IPS-18a (cell line): ENCODE measurements at regions not wholly inside any gene's neighbourhood (a gene's known extent, or its start where the extent isn't known, plus 50 kb on each side); places are given as distances from the start of the nearest gene placed in this dataset.
"Not testable (repeated sequence)": the region's sequence is repeated elsewhere in the genome, so short reads cannot be mapped to it uniquely, and the experiment has no call there.

Source experiments
- H3K27ac ChIP-seq: one replicate; pipeline ENCODE4 v1.5.1; 2013; ENCODE audit warnings: low read length
- H3K27me3 ChIP-seq: one replicate; pipeline ENCODE4 v1.6.1; 2013; ENCODE audit warnings: mild to moderate bottlenecking, low read length; ENCODE audit not compliant: control insufficient read depth, insufficient read depth
- H3K36me3 ChIP-seq: one replicate; pipeline ENCODE4 v1.6.1; 2013; ENCODE audit warnings: low read depth, low read length; ENCODE audit not compliant: control insufficient read depth
- H3K4me1 ChIP-seq: one replicate; pipeline ENCODE4 v1.6.1; 2013; ENCODE audit warnings: low read depth, low read length; ENCODE audit not compliant: control insufficient read depth
- H3K4me3 ChIP-seq: one replicate; pipeline ENCODE4 v1.5.1; 2013; ENCODE audit warnings: low read length
- H3K9ac ChIP-seq: one replicate; pipeline ENCODE4 v1.6.1; 2013; ENCODE audit warnings: mild to moderate bottlenecking, low read length, moderate library complexity
- H3K9me3 ChIP-seq: one replicate; pipeline ENCODE4 v1.6.1; 2013; ENCODE audit warnings: low read depth, low read length; ENCODE audit not compliant: control insufficient read depth

DNA sequence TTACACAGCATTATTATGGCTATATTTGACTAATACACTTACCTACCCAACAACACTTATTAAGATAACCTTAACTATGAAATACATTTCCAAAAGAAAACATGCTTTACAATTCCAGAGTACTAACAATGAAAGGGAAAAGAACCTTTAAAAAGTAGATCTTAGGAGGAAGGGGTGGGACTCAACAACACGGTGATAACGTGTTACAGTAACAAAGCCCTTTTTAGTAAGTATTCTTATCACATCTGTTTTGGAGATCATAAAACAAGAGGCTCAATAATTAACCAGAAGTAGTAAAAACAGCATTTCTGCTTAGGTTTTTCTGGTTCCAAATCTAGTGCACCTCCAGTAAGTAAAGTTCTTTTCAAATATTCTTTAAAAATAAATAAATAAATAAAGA lies 202.1 kb upstream of the SLC7A11 start:
- Histone ChIP-seq H3K27me3 (no peaks in the 10 kb centered on the region), H3K9me3 (no peaks in the 10 kb centered on the region), H3K4me3 (no peak overlapping the region), H3K27ac (no peak overlapping the region), H3K36me3 (no peaks in the 10 kb centered on the region), H3K4me1 (no peaks in the 10 kb centered on the region), H3K9ac (no peak overlapping the region)

- no peak overlapping the region for H3K9ac ChIP-seq
- no peaks in the 10 kb centered on the region for H3K36me3 ChIP-seq
- no peaks in the 10 kb centered on the region for H3K4me1 ChIP-seq
- H3K4me3 ChIP-seq, result no peak overlapping the region
- H3K27ac ChIP-seq, result no peak overlapping the region
- H3K27me3 ChIP-seq, result no peaks in the 10 kb centered on the region
- no peaks in the 10 kb centered on the region for H3K9me3 ChIP-seq
Measured at GRCh38 chr4:138439143-138439581, 197.0 kb upstream of the SLC7A11 start.

DNA sequence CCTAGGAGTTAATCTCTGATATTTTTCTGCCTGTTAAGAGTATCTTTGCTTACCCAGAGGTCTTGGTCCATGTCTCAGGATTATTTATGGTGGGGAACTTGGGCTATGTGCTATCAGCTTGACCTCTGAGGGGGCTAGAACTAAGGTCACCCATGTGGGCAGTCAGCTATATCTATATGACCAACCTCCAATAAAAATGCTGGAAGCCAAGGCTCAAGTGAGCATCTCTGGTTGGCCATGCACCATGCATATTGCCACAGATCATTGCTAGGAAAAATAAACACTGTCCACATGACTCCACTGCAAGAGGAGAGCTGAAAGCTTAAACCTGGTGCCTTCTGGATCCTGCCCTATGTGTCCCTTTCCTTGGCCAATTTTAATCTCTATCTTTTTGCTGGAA lies 196.5 kb upstream of the SLC7A11 start:
- Histone ChIP-seq H3K4me3 (no peak overlapping the region), H3K9ac (no peak overlapping the region)

GRCh38 chr4:138437263-138437851 lies 195.2 kb upstream of the SLC7A11 start:
- H3K9me3 ChIP-seq, result no peaks in the 10 kb centered on the region
- H3K27me3 ChIP-seq, result no peaks in the 10 kb centered on the region
- H3K27ac ChIP-seq, result no peak overlapping the region
- H3K4me1 ChIP-seq, result no peaks in the 10 kb centered on the region
- H3K36me3 ChIP-seq, result no peaks in the 10 kb centered on the region
- no peak overlapping the region for H3K4me3 ChIP-seq
- H3K9ac ChIP-seq, result no peak overlapping the region

More for the DNA sequence above, 196.5 kb upstream of the SLC7A11 start:
- H3K4me1 ChIP-seq, result no peaks in the 10 kb centered on the region
- H3K27ac ChIP-seq, result no peak overlapping the region
- H3K36me3 ChIP-seq, result no peaks in the 10 kb centered on the region
- no peaks in the 10 kb centered on the region for H3K27me3 ChIP-seq
- H3K9me3 ChIP-seq, result no peaks in the 10 kb centered on the region

DNA sequence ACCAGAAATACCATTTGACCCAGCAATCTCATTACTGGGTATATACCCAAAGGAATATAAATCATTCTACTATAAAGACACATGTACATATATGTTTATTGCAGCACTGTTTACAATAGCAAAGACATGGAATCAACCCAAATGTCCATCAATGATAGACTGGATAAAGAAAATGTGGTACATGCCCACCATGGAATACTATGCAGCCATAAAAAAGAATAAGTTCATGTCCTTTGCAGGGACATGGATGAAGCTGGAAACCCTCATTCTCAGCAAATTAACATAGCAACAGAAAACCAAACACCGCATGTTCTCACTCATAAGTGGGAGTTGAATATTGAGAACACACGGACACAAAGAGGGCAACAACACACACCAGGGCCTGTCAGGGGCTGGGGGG lies 193.6 kb upstream of the SLC7A11 start:
- not testable (repeated sequence) for H3K9ac ChIP-seq, H3K4me1 ChIP-seq, H3K4me3 ChIP-seq, H3K36me3 ChIP-seq, H3K9me3 ChIP-seq, H3K27me3 ChIP-seq, H3K27ac ChIP-seq

DNA sequence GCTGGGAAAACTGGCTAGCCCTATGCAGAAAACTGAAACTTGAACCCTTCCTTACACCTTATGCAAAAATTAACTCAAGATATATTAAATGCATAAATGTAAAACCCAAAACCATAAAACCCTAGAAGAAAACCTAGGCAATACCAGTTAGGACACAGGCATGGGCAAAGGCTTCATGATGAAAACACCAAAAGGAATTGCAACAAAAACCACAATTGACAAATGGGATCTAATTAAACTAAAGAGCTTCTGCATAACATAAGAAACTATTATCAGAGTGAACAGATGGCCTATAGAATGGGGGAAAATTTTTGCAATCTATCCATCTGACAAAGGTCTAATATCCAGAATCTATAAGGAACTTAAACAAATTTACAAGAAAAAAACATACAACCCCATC lies 192.9 kb upstream of the SLC7A11 start:
- not testable (repeated sequence) for H3K9ac ChIP-seq, H3K27me3 ChIP-seq, H3K36me3 ChIP-seq, H3K27ac ChIP-seq, H3K4me3 ChIP-seq, H3K9me3 ChIP-seq, H3K4me1 ChIP-seq

DNA sequence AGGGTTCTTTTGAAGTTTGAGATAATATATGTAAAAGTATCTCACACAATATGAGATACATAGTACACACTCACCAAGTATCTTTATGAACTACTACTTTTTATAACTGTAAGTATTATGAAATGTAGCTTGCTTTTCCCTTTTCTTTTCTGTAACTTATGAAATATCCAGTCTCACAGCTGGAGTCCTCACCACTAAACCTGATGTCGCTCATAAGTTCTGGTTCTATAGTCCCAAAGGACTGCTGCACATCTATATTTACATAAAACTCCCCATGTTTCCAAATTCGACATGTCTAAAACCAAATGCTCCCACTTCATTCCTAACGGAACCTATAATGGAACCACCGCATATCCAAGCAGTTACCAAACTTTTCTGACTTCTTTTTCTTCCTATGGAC lies 186.5 kb upstream of the SLC7A11 start:
- Histone ChIP-seq H3K9me3 (no peaks in the 10 kb centered on the region), H3K27ac (no peak overlapping the region), H3K36me3 (no peaks in the 10 kb centered on the region), H3K4me3 (no peak overlapping the region), H3K4me1 (no peaks in the 10 kb centered on the region), H3K27me3 (no peaks in the 10 kb centered on the region), H3K9ac (no peak overlapping the region)

GRCh38 chr4:138426786-138427185 lies 184.6 kb upstream of the SLC7A11 start:
- H3K4me1 ChIP-seq, result no peaks in the 10 kb centered on the region
- H3K9ac ChIP-seq, result no peak overlapping the region
- H3K27me3 ChIP-seq, result no peaks in the 10 kb centered on the region

DNA sequence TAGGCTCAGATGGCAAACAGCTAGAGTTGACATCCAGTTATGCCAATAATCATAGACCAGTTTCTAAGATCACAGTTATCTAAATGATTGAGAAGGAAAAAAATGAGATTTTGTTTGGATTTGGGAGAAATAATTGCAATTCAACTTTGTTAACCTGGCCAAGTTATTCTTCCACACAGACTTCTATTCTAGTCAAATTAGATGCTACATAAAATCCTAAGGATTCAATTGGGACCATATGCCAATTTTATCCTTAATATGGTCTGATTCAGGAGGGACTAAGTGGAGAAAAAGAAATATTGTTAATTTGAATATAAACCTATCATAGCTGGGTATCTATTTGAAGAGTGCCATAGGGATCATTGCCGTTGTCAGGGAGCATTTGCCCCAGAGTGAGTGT lies 178.3 kb upstream of the SLC7A11 start:
- no peaks in the 10 kb centered on the region for H3K9me3 ChIP-seq
- no peaks in the 10 kb centered on the region for H3K36me3 ChIP-seq
- H3K9ac ChIP-seq, result no peak overlapping the region
- no peak overlapping the region for H3K27ac ChIP-seq
- H3K27me3 ChIP-seq, result no peaks in the 10 kb centered on the region
- no peak overlapping the region for H3K4me3 ChIP-seq
- H3K4me1 ChIP-seq, result no peaks in the 10 kb centered on the region

More at GRCh38 chr4:138426786-138427185, 184.6 kb upstream of the SLC7A11 start:
- Histone ChIP-seq H3K27ac (no peak overlapping the region), H3K9me3 (no peaks in the 10 kb centered on the region), H3K4me3 (no peak overlapping the region), H3K36me3 (no peaks in the 10 kb centered on the region)

DNA sequence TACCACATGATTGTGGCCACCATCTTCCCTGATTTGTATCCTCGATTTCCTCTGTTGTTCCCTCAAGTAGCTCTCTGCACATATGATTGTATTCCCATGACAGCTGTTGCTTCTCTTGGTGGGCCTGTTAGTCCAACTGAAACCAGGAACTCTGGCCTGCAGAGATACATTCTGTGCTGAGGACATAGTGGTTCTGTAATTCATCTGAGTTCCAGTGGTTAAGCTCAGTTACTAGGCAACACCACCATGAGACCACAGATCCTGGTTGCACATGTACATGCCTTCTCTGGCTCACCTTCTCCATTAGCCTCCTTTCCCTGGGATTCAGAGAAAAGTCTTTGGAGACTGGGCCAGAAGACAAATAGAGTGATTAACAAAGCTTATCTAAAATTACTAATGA lies 172.1 kb upstream of the SLC7A11 start:
- Histone ChIP-seq H3K4me3 (no peak overlapping the region), H3K36me3 (no peaks in the 10 kb centered on the region), H3K9me3 (no peaks in the 10 kb centered on the region), H3K27me3 (no peaks in the 10 kb centered on the region), H3K27ac (no peak overlapping the region), H3K4me1 (no peaks in the 10 kb centered on the region), H3K9ac (no peak overlapping the region)

DNA sequence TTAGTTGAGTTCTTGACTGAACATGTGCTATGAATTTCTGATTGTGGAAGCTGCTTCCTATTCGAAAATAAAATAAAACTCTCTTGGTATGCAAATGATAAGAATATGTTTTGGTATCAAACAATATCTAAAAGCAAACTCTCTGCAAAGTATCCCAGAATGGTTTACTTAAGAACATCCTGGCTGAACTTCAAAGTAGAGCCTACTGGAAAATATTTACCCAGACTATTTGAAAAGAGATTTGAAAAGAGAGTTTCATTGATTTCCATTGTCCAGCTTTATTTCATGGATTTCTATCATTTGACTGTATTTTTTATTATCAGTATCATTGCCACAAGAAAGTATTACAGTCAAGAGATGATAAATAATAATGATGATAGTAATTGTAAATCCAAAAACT lies 171.1 kb upstream of the SLC7A11 start:
- H3K4me1 ChIP-seq, result peaks cover 8% of the 10 kb centered on the region
- H3K9me3 ChIP-seq, result no peaks in the 10 kb centered on the region
- no peak overlapping the region for H3K27ac ChIP-seq
- no peak overlapping the region for H3K9ac ChIP-seq
- H3K36me3 ChIP-seq, result no peaks in the 10 kb centered on the region
- H3K27me3 ChIP-seq, result no peaks in the 10 kb centered on the region
- no peak overlapping the region for H3K4me3 ChIP-seq

- H3K27ac ChIP-seq, result no peak overlapping the region
- H3K4me3 ChIP-seq, result no peak overlapping the region
- H3K9ac ChIP-seq, result no peak overlapping the region
- H3K36me3 ChIP-seq, result no peaks in the 10 kb centered on the region
- H3K4me1 ChIP-seq, result peaks cover 8% of the 10 kb centered on the region
- H3K9me3 ChIP-seq, result no peaks in the 10 kb centered on the region
- H3K27me3 ChIP-seq, result no peaks in the 10 kb centered on the region
Measured at GRCh38 chr4:138412847-138413246, 170.7 kb upstream of the SLC7A11 start.
